IMR-90 (cell line): ENCODE measurements at regions not wholly inside any gene's neighbourhood (a gene's known extent, or its start where the extent isn't known, plus 50 kb on each side); places are given as distances from the start of the nearest gene placed in this dataset.

Experiments
- ATAC-seq: fragments of 200-7000 bp; cut with Tn5 transposase; 2 replicates; pipeline ENCODE4 v1.9.1; 2020; ENCODE audit warnings: low read depth, mild to moderate bottlenecking, moderate library complexity
- BruUV-seq: library from RNA; stranded (reverse); fragments of 400-500 nt; replicated peaks from 2 replicates; lab custom pipeline; 2021; lab: Mats Ljungman, UMichigan
- CTCF ChIA-PET: fragments of 300-600 bp; formaldehyde crosslinking; extraction: SDS; loops from one replicate; lab custom pipeline; 2021; ENCODE audit warnings: antibody characterized with exemption; lab: Yijun Ruan, JAX
- POLR2A ChIA-PET: fragments of 300-600 bp; sonication (Branson Sonifier 250); formaldehyde crosslinking; loops from one replicate; lab custom pipeline; 2022; ENCODE audit warnings: antibody characterized with exemption; ENCODE audit not compliant: unreplicated experiment; lab: Charles Lee
- DNase-seq: peaks from one replicate; pipeline ENCODE4 v3.0.0; 2013
- H2AFZ ChIP-seq: replicated peaks from 2 replicates; pipeline ENCODE3; 2013; ENCODE audit warnings: low read length, mild to moderate bottlenecking; ENCODE audit not compliant: poor library complexity
- H2AK5ac ChIP-seq: 2 replicates; pipeline ENCODE4 v1.6.1; 2013; ENCODE audit warnings: low read depth, low read length, inconsistent platforms
- H2AK9ac ChIP-seq: replicated peaks from 2 replicates; pipeline ENCODE3; 2013; ENCODE audit warnings: mild to moderate bottlenecking, low read depth, low read length, moderate library complexity; ENCODE audit not compliant: poor library complexity
- H2BK120ac ChIP-seq: 2 replicates; pipeline ENCODE4 v1.6.1; 2013; ENCODE audit warnings: low read depth, low read length, inconsistent platforms
- H2BK15ac ChIP-seq: 3 replicates; pipeline ENCODE4 v1.6.1; 2013; ENCODE audit warnings: low read depth, low read length, inconsistent platforms
- H2BK20ac ChIP-seq: 2 replicates; pipeline ENCODE4 v1.6.1; 2013; ENCODE audit warnings: low read depth, mild to moderate bottlenecking, inconsistent platforms, low read length, moderate library complexity
- H2BK5ac ChIP-seq: 2 replicates; pipeline ENCODE4 v1.6.1; 2013; ENCODE audit warnings: mild to moderate bottlenecking, low read depth, low read length, inconsistent platforms; ENCODE audit not compliant: poor library complexity, severe bottlenecking
- H3K14ac ChIP-seq: replicated peaks from 2 replicates; pipeline ENCODE4 v1.6.1; 2013; ENCODE audit warnings: low read depth, low read length, inconsistent platforms
- H3K18ac ChIP-seq: 2 replicates; pipeline ENCODE4 v1.6.1; 2013; ENCODE audit warnings: low read depth, low read length, control low read depth
- H3K23ac ChIP-seq: 2 replicates; pipeline ENCODE4 v1.6.1; 2013; ENCODE audit warnings: low read depth, low read length, inconsistent platforms
- H3K27ac ChIP-seq: 2 replicates; pipeline ENCODE4 v1.5.1; 2013; ENCODE audit warnings: mild to moderate bottlenecking, control low read depth, low read length; ENCODE audit not compliant: insufficient read depth
- H3K27me3 ChIP-seq: 2 replicates; pipeline ENCODE4 v1.6.1; 2013; ENCODE audit warnings: low read length; ENCODE audit not compliant: control insufficient read depth, insufficient read depth
- H3K36me3 ChIP-seq: 2 replicates; pipeline ENCODE4 v1.6.1; 2013; ENCODE audit warnings: low read length, mixed read lengths; ENCODE audit not compliant: control insufficient read depth, insufficient read depth
- H3K4ac ChIP-seq: 2 replicates; pipeline ENCODE4 v1.6.1; 2013; ENCODE audit warnings: low read depth, low read length, inconsistent platforms
- H3K4me1 ChIP-seq: 2 replicates; pipeline ENCODE4 v1.6.1; 2013; ENCODE audit warnings: low read length, mixed read lengths; ENCODE audit not compliant: control insufficient read depth, insufficient read depth
- H3K4me2 ChIP-seq: 2 replicates; pipeline ENCODE4 v1.6.1; 2013; ENCODE audit warnings: low read depth, mild to moderate bottlenecking, control low read depth, low read length, moderate library complexity
- H3K4me3 ChIP-seq: 2 replicates; pipeline ENCODE4 v1.5.1; 2013; ENCODE audit warnings: low read depth, mild to moderate bottlenecking, control low read depth, low read length, moderate library complexity; ENCODE audit not compliant: insufficient read depth
- H3K56ac ChIP-seq: 2 replicates; pipeline ENCODE4 v1.6.1; 2013; ENCODE audit warnings: low read length, inconsistent platforms; ENCODE audit not compliant: insufficient read depth; ENCODE audit errors: extremely low read depth
- H3K79me1 ChIP-seq, 2 experiments: 2 replicates each; pipeline ENCODE4 v1.6.1; 2013; ENCODE audit warnings: low read length in 2 of 2, inconsistent platforms in 1 of 2, low read depth in 1 of 2
- H3K9ac ChIP-seq: 2 replicates; pipeline ENCODE4 v1.6.1; 2013; ENCODE audit warnings: low read depth, low read length, control low read depth
- H3K9me1 ChIP-seq: 2 replicates; pipeline ENCODE4 v1.6.1; 2013; ENCODE audit warnings: low read length, inconsistent platforms; ENCODE audit not compliant: insufficient read depth
- H3K9me3 ChIP-seq: 2 replicates; pipeline ENCODE4 v1.6.1; 2013; ENCODE audit warnings: low read length; ENCODE audit not compliant: control insufficient read depth, insufficient read depth
- H4K20me1 ChIP-seq: 2 replicates; pipeline ENCODE4 v1.6.1; 2013; ENCODE audit warnings: low read length, inconsistent platforms; ENCODE audit not compliant: insufficient read depth
- H4K5ac ChIP-seq: 2 replicates; pipeline ENCODE4 v1.6.1; 2013; ENCODE audit warnings: mild to moderate bottlenecking, low read depth, low read length, control low read depth
- H4K8ac ChIP-seq, 2 experiments: 2 replicates each; pipeline ENCODE4 v1.6.1; 2013; ENCODE audit warnings: low read depth in 2 of 2, low read length in 2 of 2, control low read depth in 1 of 2, inconsistent platforms in 1 of 2
- H4K91ac ChIP-seq: 2 replicates; pipeline ENCODE4 v1.6.1; 2013; ENCODE audit warnings: low read depth, low read length, inconsistent platforms; ENCODE audit not compliant: insufficient read depth
- BHLHE40 ChIP-seq: fragments of 150-350 bp; IDR thresholded peaks from 2 replicates; pipeline ENCODE4 v1.6.1; 2016; ENCODE audit warnings: mild to moderate bottlenecking, low read depth, low read length
- CEBPB ChIP-seq: IDR thresholded peaks from 2 replicates; pipeline ENCODE4 v1.6.1; 2012; ENCODE audit warnings: low read depth, low read length, improper control_type of control experiment
- CHD1 ChIP-seq: IDR thresholded peaks from 2 replicates; pipeline ENCODE4 v1.6.1; 2012; ENCODE audit warnings: low read depth, low read length, improper control_type of control experiment
- CTCF ChIP-seq: conservative IDR thresholded peaks from 2 replicates; pipeline ENCODE4 v1.5.1; 2012; ENCODE audit warnings: mild to moderate bottlenecking, low read depth, low read length, improper control_type of control experiment
- ELK1 ChIP-seq: fragments of 150-350 bp; IDR thresholded peaks from 2 replicates; pipeline ENCODE4 v1.6.1; 2016; ENCODE audit warnings: low read depth, mild to moderate bottlenecking, low read length, moderate library complexity, borderline replicate concordance
- FOS ChIP-seq: fragments of 150-350 bp; IDR thresholded peaks from 2 replicates; pipeline ENCODE4 v1.6.1; 2016; ENCODE audit warnings: low read depth, low read length
- MAFK ChIP-seq: IDR thresholded peaks from 2 replicates; pipeline ENCODE4 v1.6.1; 2012; ENCODE audit warnings: low read depth, low read length, improper control_type of control experiment
- MAZ ChIP-seq: IDR thresholded peaks from 2 replicates; pipeline ENCODE4 v1.6.1; 2012; ENCODE audit warnings: low read depth, mild to moderate bottlenecking, low read length, improper control_type of control experiment, moderate library complexity, borderline replicate concordance
- MXI1 ChIP-seq: IDR thresholded peaks from 2 replicates; pipeline ENCODE4 v1.6.1; 2012; ENCODE audit warnings: low read depth, mild to moderate bottlenecking, low read length, moderate library complexity, borderline replicate concordance
- NFE2L2 ChIP-seq: fragments of 150-350 bp; IDR thresholded peaks from 2 replicates; pipeline ENCODE4 v1.6.1; 2016; ENCODE audit warnings: low read depth, mild to moderate bottlenecking, low read length
- POLR2A ChIP-seq: IDR thresholded peaks from 2 replicates; pipeline ENCODE4 v1.6.1; 2012; ENCODE audit warnings: mild to moderate bottlenecking, low read depth, low read length
- RAD21 ChIP-seq: IDR thresholded peaks from 2 replicates; pipeline ENCODE4 v1.6.1; 2012; ENCODE audit warnings: low read length, improper control_type of control experiment
- RCOR1 ChIP-seq: IDR thresholded peaks from 2 replicates; pipeline ENCODE4 v1.6.1; 2012; ENCODE audit warnings: mild to moderate bottlenecking, low read length, improper control_type of control experiment; ENCODE audit not compliant: insufficient replicate concordance
- SMC3 ChIP-seq: fragments of 150-350 bp; IDR thresholded peaks from 2 replicates; pipeline ENCODE4 v1.6.1; 2016; ENCODE audit warnings: low read depth, mild to moderate bottlenecking, antibody characterized with exemption, low read length, moderate library complexity
- USF2 ChIP-seq: fragments of 150-350 bp; IDR thresholded peaks from 2 replicates; pipeline ENCODE4 v1.6.1; 2017; ENCODE audit warnings: mild to moderate bottlenecking, antibody characterized with exemption, low read length, low read depth
- WGBS, 2 experiments: methylation state at CpG; one replicate each; pipeline versions ENCODE4 v1.1.5 to v1.1.7; 2013; ENCODE audit warnings: missing lambda C conversion rate in 2 of 2; ENCODE audit not compliant: insufficient read length in 1 of 2; ENCODE audit errors: extremely low coverage in 2 of 2; 5-methylcytosine and 5-hydroxymethylcytosine counted together
- dilution Hi-C: fragments of 300-500 bp; cut with HindIII; formaldehyde crosslinking; loops from one replicate; pipeline ENCODE4 v1.14.3; 2018; ENCODE audit warnings: low sequenced_read_pairs; ENCODE audit not compliant: unreplicated experiment
- in situ Hi-C: fragments of 300-500 bp; cut with MboI; formaldehyde crosslinking; loops from 3 replicates; pipeline ENCODE4 v1.14.3; 2019; ENCODE audit warnings: low sequenced_read_pairs, inconsistent platforms, mixed read lengths
- intact Hi-C: fragments of 100-400 bp; cut with micrococcal nuclease; formaldehyde crosslinking; loops from 2 replicates; pipeline ENCODE4 v1.10.0; 2022

GRCh38 chr14:82309199-82309598 is 775.5 kb upstream of the SEL1L start:
- H4K91ac ChIP-seq, result no peak overlapping the region
- BruUV-seq, result no TSS peak
- ChIA-PET CTCF (no interaction called here), POLR2A (no interaction called here)
- H3K36me3 ChIP-seq, result no peaks in the 10 kb centered on the region
- H4K8ac ChIP-seq, result no peak overlapping the region
- no peak overlapping the region for H3K18ac ChIP-seq
- H3K9ac ChIP-seq, result no peak overlapping the region
- no peak overlapping the region for H3K23ac ChIP-seq
- H3K9me1 ChIP-seq, result no peaks in the 10 kb centered on the region
- no peak overlapping the region for H2BK120ac ChIP-seq
- in situ Hi-C loops (no loop called here), intact Hi-C loops (no loop called here), dilution Hi-C loops (no loop called here)
- no peak overlapping the region for H3K56ac ChIP-seq
- H2BK15ac ChIP-seq, result no peak overlapping the region
- no peak overlapping the region for H2AFZ ChIP-seq
- no peak overlapping the region for H2BK5ac ChIP-seq
- H3K27me3 ChIP-seq, result no peaks in the 10 kb centered on the region
- H3K14ac ChIP-seq, result no peak overlapping the region
- H3K27ac ChIP-seq, result no peak overlapping the region
- no peak overlapping the region for H2BK20ac ChIP-seq
- TF ChIP-seq SMC3 (no peak), POLR2A (no peak), BHLHE40 (no peak), CHD1 (no peak), FOS (no peak), CTCF (no peak), ELK1 (no peak), NFE2L2 (no peak), RAD21 (no peak), USF2 (no peak), MXI1 (no peak), CEBPB (no peak), MAZ (no peak), RCOR1 (no peak), MAFK (no peak)
- no peaks in the 10 kb centered on the region for H3K79me1 ChIP-seq
- DNase-seq (no peak), ATAC-seq (no peak)
- no peaks in the 10 kb centered on the region for H4K20me1 ChIP-seq
- no peaks in the 10 kb centered on the region for H3K4me1 ChIP-seq
- WGBS, 2 experiments, result 0% methylated on average over 1 of the region's 2 CpGs; no CpG with 5 or more reads in 1 of the 2 experiments
- H3K4me3 ChIP-seq, result no peak overlapping the region
- H4K5ac ChIP-seq, result no peak overlapping the region
- H3K9me3 ChIP-seq, result peaks cover 8% of the 10 kb centered on the region
- H3K4ac ChIP-seq, result no peak overlapping the region
- H2AK5ac ChIP-seq, result no peak overlapping the region
- no peak overlapping the region for H2AK9ac ChIP-seq
- no peak overlapping the region for H3K4me2 ChIP-seq
